GM18526 (cell line): ENCODE measurements at regions not wholly inside any gene's neighbourhood (a gene's known extent, or its start where the extent isn't known, plus 50 kb on each side); places are given as distances from the start of the nearest gene placed in this dataset.

Experiments
- POLR2A ChIP-seq: IDR thresholded peaks from 3 replicates; pipeline ENCODE4 v1.6.1; 2011; ENCODE audit not compliant: insufficient read length; ENCODE audit errors: extremely low read depth

DNA sequence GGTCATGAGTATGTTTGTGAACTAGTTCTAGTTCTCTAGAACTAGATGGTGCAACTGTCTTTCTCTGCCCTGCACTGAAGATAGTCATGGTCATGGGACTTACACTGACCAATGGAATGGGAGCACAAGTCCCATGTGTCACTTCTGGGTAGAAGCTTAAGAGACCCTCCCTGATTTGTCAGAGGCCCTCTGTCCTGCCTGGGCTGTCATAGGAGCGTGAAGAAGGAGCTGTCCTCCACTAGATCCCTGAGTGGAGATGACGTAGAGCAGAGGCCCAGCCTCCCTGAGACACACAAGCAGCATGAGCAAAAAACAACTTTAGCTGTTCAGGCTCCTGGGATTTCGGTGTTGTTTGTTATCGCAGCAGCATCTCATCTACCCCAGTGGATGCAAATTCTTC is 514.5 kb downstream of the PREX1 start:
- no peak for TF ChIP-seq POLR2A

DNA sequence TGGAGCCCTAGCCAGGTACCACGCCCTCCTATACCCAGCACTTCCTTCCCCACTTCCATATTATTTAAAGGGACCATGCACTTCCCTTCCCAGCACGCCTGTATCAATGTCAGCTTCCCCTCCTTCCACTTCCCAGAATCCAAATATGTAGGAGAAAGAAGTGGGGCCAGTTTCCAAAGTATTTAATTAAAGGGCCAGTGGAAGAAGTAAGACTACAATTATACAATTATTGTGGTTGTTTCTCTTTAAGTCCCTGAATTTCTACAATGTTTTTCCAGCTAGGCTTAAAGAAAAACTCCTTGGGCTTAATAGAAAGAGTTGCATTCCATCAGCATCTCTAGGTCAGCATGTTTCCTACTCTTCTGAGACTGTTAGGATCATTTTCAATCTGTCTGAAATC is 515.8 kb downstream of the PREX1 start:
- no peak for TF ChIP-seq POLR2A

DNA sequence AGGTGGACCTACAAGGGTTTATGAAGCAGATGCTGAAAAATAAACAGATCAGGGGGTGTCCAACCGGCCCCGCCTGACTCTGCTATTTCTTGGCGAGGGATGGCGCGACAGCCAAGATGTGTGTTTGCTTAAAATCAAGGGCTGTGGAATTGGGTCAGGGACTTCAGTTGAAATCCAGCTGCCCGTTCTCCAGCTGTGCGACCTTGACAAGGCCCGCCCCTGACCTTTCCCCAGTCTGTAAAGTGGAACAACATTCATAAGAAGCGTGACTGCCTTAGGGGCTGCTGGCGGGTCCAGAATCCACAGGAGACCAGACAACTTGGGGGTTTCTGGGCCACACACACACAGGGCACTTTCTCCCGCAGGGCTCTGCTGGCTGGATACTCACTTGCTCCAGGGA is 517.5 kb downstream of the PREX1 start:
- no peak for TF ChIP-seq POLR2A

DNA sequence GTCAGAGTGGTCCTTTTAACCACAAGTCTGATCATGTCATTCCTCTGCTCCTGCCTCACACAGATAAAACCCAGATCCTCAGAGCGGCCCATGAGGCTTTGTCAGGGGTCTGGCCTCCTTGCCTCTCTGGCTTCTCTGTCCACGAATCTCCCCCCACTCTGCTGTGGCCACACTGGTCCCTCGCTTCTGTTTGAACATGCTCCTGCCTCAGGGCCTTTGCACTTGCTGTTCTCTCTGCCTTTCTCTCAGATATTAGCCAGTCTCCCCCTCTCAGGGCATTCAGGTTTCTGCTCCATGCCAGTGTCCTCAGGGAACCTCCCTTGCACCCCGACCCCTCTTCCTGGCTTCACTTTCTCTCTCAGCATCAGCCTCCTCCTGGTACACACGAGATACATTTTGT is 518.5 kb downstream of the PREX1 start:
- no peak for TF ChIP-seq POLR2A

DNA sequence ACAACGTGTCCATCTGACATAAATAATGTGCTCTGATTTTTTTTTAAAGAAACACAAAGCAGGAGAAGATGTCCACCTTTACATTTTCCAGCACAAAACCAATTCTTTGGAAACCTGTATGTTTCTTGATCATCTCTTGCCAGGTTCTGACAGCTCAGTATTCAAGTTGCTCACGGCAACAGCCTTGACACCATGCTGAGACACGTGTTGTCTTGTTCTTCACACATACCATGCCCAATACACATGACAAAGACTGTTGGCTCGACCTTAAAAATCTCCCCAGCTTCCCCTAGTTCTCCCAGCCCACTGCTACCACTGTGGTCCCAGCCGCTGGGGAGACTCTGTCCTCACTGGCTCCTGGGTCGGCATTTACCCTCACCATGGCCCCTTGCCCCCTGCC is 518.9 kb downstream of the PREX1 start:
- TF ChIP-seq POLR2A, result no peak

DNA sequence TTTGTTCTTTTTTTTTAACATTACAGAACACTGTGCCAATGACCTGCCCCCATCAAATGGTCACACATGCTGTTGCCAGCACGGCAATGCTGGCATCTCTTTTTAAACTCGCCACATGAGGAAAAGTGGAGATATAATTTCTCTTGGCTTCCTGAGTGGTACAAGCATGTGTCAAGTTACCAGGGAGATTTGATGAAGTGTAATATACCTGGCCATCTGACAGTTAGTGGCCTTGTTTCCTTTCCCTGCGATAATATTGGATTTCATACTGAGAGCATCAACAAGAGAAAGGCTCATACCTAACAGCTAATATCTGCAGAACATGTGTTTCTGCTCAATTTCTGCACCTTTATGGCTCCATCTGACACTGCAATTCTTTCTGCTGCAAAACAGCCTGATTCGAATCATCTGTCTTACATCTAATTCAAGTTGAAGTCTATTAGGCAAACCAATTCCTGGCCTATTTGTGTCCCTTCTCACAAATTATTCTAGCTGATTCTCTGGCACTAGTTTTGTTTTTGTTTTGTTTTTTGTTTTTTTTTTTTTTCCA is 519.5 kb downstream of the PREX1 start:
- TF ChIP-seq POLR2A, result no peak

DNA sequence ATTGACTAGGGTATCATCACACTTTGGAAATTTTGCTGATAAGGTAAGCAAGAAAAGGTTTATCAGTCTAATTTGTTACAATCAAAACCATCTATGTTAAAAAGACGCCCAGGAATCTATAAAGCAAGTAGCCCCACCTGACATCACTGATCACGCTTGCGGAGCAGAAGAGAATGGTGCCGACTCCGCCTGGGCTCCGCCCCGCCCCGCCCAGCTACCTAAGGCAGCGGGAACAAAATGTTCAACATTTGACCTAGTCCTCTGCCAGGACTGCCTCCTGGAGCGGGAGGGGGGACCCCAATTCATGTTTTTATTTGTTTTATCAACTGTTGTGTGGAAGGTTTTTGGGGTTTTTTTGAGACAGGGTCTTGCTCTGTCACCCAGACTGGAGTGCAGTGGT is 520.5 kb downstream of the PREX1 start:
- TF ChIP-seq POLR2A, result no peak

DNA sequence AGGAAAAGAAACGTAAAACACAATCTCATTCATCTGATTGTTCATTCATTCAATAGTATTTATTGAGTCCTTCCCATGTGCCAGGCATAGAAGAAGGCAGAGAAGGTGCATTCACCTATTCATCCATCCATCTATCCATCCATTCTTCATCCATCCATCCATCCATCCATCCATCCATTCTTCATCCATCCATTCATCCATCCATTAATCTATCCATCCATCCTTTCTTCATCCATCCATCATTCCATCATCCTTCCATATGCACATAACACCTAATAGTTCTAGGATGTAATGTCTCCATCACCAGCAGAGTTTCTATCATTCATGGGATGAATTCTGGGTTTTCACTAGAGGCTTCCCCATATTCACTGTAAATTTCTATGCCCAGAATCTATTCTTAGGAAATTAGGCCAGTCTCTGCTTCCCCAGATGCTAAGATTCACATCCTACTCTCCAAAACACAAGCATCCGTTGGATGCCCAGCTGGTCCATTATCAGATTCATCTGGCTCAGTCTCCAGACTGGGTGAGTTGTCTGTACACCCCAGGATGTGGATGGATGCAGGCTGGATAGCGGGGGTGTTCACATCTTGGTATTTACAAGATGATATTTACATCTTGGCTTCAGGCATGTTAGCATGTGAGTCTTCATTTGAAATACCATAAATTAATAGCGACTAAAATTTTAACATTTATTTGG is 517.7 kb upstream of the SULF2 start:
- no peak for TF ChIP-seq POLR2A

DNA sequence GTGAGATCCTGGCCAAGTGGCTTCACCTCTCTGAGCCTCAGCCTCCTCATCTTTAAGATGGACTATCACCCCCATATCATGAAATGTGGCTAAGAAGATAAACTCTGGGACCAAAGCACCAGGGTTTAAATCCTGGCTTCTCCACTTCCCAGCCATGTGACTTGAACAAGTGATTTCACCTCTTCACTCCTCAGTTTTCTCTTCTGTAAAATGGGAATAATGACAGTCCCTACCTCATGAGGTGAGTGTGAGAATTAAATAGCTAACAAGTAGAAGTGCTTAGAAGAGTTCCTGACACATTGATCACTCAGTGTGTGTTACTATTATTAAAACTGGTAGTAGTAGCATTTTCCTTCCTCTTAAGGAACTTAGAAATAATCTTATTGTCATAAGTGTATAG is 516.9 kb upstream of the SULF2 start:
- no peak for TF ChIP-seq POLR2A

DNA sequence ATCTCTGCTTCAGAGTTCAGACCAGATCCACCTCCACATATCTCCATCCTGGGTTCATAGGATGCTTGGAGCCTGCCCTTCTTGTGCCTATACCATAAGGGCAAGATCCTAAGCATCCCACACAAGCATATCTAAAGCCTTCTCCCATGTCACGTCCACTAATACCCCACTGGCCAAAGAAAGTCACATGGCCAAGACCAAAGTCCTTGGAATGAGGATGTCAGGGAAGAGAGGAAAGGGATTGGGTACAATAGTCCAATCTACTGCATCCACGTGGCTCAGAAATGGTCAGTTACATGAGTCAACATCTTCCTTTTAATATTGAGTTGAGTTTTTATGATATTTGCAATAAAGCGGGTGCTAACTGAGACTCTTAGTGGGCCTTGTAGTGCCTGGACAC is 515.9 kb upstream of the SULF2 start:
- TF ChIP-seq POLR2A, result no peak

DNA sequence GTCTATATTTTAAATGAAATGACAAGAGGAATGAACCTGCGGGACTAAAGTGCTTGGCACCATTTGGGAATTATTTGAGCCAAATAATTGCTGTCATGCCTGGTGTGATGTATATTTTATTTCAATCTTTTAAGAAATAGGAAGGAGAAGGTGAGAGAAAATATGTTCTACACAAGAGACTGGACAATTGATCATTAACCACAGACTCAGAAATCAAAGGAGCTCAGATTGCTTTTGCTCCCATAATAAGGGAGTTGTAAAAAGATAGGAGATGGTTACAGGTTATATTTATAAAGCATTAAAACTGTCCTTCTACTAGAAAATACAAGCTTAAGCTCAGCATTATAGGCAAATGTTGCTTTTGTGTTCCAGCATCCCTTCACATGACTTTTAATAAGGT is 515.2 kb upstream of the SULF2 start:
- TF ChIP-seq POLR2A, result no peak

DNA sequence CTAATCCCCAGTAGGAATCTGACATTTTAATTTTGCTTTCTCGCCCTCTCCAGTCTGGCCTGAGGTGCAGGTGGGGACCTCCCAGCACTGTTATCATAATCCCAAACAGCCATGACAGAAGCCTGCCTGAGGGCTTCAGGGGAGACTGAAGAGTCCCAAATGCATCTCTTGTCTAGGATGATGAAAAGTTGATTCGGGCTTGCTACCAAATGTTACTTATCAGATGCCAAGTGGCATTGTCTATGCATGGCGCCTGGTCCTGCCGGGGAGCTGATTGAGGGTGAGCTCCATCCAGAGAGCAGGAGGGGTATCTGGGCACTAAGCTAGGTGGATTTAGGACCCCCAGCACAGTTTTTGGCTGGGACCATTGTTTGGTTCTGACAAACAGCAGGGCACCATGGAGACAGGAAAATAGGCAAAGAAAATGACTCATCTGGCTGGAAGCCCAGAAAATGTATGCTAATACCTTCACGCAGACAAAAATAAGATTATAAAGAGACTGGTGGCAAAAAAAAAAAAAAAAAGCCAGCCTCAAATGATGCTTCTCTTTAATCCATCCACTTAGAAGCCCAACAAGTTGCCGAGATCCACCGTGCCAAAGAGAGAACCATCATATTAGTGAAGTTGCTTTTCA is 513.7 kb upstream of the SULF2 start:
- TF ChIP-seq POLR2A, result no peak

DNA sequence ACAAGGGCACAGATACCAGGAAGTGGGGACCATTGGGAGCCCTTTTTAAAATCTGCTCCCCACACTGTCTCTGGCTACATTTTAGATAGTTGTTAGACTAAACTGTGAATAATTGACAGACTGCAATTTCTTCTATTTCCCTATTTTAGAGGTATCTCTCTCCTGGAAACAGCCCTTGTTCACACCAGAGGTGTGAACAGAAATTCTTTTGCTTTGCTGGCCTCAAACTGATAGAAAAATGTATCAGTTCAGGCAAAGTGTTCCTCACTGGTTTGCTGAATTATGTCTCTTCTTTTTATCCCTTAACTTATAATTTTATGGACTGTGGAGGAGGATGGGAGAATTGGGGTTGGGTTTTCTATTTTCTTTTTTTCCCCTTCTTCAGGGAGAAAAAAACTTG is 513.2 kb upstream of the SULF2 start:
- no peak for TF ChIP-seq POLR2A

DNA sequence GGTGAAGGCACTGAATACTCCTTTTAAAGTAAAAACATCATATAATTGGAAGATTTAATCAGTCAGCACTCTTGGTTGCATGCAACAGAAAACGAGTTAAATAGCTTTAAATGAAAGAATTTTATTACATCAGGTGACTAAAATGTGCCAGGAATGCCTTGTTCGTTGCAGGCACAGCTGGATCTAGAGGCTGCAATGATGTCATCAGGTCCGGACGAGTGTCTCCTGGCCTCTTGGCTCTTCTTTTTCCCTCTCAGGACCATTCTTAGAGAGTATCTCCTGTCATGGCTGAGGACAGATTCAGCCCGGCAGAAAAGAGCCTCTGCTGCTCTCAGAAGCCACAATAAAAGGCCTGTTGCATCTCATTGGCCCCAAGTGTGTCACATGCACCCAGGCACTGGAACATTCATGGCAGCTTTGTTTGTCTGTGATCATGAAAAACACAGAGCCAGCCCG is 510.7 kb upstream of the SULF2 start:
- TF ChIP-seq POLR2A, result no peak

DNA sequence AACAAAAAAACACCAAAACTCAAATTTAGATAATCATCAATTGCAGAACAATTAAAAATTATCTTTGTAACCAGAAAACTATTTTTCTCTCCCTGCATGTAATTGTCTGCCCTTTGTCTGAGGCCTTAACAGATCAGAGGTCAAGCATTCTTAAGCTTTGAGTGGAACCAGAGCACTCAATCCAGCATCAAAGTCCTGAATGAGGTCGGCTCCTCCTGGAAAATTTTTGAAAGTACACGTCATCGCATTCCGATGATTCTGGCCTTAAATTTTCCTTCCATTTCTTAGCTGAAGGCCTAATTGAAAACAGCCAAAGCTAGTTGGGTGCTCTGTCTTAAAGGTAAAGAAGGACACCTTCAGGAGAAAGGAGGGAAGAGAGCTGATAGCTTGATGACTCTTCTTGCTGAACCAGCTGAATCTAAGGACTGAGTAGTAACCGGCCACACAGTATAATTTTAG is 510.2 kb upstream of the SULF2 start:
- no peak for TF ChIP-seq POLR2A

DNA sequence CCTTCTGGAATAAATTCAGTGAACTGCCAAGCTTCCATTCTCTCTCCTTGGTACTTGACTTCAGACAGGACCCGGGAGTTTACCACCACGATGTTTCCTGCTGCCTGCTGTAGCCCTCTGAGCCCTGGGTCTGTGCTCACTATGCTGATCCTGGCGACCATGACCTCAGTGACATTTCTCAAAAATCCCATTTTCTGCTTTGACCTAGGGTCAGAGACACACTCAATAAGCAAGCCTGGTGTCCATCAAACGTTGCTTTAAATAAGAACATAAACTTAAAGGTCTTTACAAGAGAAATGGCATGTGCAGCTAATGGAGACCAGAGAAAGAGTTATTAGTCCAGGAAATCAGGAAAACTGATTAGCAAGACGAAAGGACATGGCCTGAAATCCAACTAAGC is 509.7 kb upstream of the SULF2 start:
- TF ChIP-seq POLR2A, result no peak

DNA sequence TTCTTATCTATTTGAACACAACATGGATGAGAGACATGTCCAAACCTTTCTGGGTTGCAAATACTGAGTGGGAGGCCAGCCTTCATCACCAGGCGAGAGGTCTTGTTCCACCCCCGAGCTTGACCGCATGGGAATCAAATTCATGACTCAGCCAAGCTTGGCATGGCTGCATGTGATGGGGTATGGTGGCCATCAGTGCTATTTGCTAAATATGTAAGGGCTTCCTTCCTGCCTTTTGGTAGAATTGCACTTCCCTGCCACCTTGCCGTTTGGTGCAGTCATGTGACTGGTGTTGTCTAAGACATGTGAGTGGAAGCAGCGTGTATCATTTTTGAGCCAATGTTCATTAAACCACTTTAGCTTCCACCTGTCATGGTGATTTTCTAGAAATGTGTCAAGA is 508.9 kb upstream of the SULF2 start:
- TF ChIP-seq POLR2A, result no peak
